ENCODE measurements at regions not wholly inside any gene's neighbourhood (a gene's known extent, or its start where the extent isn't known, plus 50 kb on each side); places are given as distances from the start of the nearest gene placed in this dataset.

GRCh38 chr17:34482730-34483129 lies 96.7 kb upstream of the TMEM132E start:
- TF ChIP-seq POLR2A (IDR thresholded peaks at IDR 0.05): no peak
- TF ChIP-seq CTCF (IDR thresholded peaks at IDR 0.05 in 8 of 11, conservative IDR thresholded peaks at IDR 0.05 in 3 of 11): no peak
- TF ChIP-seq POLR2AphosphoS5 (IDR thresholded peaks at IDR 0.05): no peak
